ENCODE measurements at regions not wholly inside any gene's neighbourhood (a gene's known extent, or its start where the extent isn't known, plus 50 kb on each side); places are given as distances from the start of the nearest gene placed in this dataset.

DNA sequence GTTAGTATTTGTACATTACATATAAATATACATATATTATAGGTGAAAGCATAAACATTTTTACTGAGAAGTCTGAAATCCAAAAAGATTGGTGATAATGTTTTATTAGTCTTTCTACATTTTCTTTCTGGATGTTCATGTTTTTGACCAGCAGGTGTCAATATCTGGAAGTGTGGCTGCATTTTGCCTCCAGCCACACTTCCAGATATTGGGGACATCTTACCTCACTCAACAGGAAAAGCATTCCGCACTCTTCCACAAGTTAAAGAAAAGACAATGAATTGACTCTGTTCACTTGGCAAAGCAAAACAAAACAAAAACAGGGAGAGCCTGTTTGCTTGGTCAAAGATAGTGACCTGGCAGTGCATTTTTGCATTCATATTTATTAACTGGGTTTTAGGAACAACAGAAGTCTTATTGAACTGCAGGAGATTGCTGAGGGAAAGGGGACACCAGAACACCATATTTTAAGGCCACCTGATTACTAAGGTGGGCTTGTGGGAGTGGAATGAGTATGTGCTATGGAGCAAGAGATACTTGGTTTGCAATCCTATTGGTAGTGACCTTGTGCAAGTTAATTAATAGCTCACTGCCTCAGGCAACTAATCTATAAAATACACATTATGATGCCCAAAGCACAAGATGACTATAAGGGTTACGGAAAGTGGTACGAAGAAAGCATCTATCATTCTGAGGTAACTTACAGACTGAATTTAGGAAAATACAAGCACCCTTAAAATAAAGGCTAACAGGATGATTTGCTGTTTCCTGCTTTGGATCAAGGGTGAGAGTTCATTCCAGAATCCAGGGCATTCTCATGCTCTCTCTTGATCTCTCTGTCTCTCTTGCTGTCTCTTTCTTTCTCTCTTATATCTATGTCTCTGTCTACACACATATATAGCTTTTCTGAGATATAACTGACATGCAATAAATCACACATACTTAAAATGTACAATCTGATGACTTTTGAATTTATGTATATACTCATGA, 389.9 kb upstream of the EMCN start:
- TF ChIP-seq TAF1 (IDR thresholded peaks at IDR 0.05; ENCODE audit: borderline replicate concordance, low read depth, low read length) (no peak), MXI1 (IDR thresholded peaks at IDR 0.05; ENCODE audit: low read depth, low read length) (no peak), REST (IDR thresholded peaks at IDR 0.05; ENCODE audit: low read depth, low read length) (no peak), YY1 (IDR thresholded peaks at IDR 0.05; ENCODE audit: low read depth) (no peak), POLR2AphosphoS5 (IDR thresholded peaks at IDR 0.05; ENCODE audit: low read depth, low read length) (no peak), SMC3 (IDR thresholded peaks at IDR 0.05; ENCODE audit: low read depth, low read length) (no peak), FOXM1 (IDR thresholded peaks at IDR 0.05; ENCODE audit: low read depth) (no peak), JUND (IDR thresholded peaks at IDR 0.05) (no peak)
- TF ChIP-seq, protein P1, sequence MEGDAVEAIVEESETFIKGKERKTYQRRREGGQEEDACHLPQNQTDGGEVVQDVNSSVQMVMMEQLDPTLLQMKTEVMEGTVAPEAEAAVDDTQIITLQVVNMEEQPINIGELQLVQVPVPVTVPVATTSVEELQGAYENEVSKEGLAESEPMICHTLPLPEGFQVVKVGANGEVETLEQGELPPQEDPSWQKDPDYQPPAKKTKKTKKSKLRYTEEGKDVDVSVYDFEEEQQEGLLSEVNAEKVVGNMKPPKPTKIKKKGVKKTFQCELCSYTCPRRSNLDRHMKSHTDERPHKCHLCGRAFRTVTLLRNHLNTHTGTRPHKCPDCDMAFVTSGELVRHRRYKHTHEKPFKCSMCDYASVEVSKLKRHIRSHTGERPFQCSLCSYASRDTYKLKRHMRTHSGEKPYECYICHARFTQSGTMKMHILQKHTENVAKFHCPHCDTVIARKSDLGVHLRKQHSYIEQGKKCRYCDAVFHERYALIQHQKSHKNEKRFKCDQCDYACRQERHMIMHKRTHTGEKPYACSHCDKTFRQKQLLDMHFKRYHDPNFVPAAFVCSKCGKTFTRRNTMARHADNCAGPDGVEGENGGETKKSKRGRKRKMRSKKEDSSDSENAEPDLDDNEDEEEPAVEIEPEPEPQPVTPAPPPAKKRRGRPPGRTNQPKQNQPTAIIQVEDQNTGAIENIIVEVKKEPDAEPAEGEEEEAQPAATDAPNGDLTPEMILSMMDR (IDR thresholded peaks at IDR 0.05): peak; percentile 50
- TF ChIP-seq, protein P2, sequence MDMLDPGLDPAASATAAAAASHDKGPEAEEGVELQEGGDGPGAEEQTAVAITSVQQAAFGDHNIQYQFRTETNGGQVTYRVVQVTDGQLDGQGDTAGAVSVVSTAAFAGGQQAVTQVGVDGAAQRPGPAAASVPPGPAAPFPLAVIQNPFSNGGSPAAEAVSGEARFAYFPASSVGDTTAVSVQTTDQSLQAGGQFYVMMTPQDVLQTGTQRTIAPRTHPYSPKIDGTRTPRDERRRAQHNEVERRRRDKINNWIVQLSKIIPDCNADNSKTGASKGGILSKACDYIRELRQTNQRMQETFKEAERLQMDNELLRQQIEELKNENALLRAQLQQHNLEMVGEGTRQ (IDR thresholded peaks at IDR 0.05; ENCODE audit: borderline replicate concordance, low read depth, low read length): no peak
- TF ChIP-seq, protein P3, sequence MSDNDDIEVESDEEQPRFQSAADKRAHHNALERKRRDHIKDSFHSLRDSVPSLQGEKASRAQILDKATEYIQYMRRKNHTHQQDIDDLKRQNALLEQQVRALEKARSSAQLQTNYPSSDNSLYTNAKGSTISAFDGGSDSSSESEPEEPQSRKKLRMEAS (IDR thresholded peaks at IDR 0.05; ENCODE audit: low read depth): no peak

All from SK-N-SH (cell line).